LNCaP clone FGC (cell line): ENCODE measurements at regions not wholly inside any gene's neighbourhood (a gene's known extent, or its start where the extent isn't known, plus 50 kb on each side); places are given as distances from the start of the nearest gene placed in this dataset.

ENCODE experiments used
- DNase-seq: peaks from one replicate; pipeline ENCODE4 v3.0.0-alpha.2; 2011; ENCODE audit warnings: low read depth
- H3K4me3 ChIP-seq: 2 replicates; pipeline ENCODE4 v1.5.1; 2011; ENCODE audit warnings: mild to moderate bottlenecking, low read depth, low read length, control low read depth
- CTCF ChIP-seq: IDR thresholded peaks from 2 replicates; pipeline ENCODE4 v1.5.1; 2012; ENCODE audit warnings: mild to moderate bottlenecking; ENCODE audit not compliant: control insufficient read depth, insufficient read depth; ENCODE audit errors: extremely low read depth

DNA sequence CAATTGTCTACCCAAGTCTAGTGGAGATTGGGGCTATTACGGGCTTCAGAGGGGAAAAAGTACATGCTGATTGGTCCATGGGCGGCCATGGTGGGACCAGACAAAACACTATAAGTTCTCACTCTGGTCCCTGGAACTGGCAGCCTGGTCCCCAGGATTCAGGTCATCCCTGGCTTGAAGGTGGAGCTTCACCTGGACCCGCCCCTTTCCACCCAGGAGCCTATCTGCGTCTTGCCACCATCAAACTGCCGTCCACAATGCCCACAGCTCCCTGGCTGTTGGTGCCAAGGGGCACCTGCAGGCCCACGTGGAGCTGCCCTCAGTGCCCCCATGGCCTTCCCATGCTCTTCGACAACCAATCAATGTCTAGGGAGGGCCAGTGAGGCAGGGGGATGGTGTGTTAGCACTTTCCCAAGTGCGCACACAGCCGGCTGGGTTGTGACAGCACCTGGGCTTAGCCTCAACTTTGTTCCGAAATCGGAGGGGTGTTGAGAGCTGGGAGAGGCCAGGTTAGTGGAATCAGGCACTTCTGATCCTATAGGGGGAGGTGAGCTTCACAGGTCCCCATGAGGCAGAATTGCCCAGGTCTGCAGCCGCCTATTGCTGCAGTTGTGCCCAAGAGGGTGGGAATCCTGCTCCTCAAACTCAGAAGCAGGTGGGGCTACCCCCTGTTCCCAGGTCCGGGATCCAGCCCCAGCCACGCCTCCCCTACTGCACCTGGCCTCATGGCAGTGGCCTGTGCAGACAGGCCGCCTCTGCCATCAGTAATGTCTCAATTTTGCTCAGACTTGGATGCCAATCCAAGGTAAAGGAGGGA, 1369.4 kb upstream of the PRMT6 start:
- TF ChIP-seq CTCF: no peak
- no peak for DNase-seq
- no peak overlapping the region for H3K4me3 ChIP-seq

- no peak overlapping the region for H3K4me3 ChIP-seq
- no peak for DNase-seq
- no peak for TF ChIP-seq CTCF
Measured at GRCh38 chr1:105700723-105701122, 1355.8 kb upstream of the PRMT6 start.

DNA sequence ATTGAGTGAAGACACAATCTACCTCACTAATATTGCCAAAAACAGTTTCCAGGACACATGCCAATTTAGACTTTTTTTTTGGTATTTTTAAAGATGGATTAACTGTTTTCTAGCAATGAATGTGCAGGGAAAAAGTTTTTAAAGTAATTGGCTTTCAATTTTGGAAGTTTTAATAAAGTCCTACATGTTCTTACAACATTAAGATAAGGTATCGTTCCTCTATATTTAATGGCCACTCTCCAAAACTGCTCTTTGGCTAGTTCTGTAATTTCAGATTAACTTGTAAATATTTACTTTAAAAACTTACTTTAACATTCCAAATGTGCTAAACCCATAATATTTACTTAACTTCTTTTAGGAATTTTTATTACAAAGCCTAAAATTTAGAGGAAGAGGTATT, 1332.2 kb upstream of the PRMT6 start:
- TF ChIP-seq CTCF: no peak
- H3K4me3 ChIP-seq: no peak overlapping the region
- DNase-seq: peak; percentile 51

GRCh38 chr1:105730701-105731100, 1325.8 kb upstream of the PRMT6 start:
- H3K4me3 ChIP-seq: no peak overlapping the region
- no peak for TF ChIP-seq CTCF
- no peak for DNase-seq

DNA sequence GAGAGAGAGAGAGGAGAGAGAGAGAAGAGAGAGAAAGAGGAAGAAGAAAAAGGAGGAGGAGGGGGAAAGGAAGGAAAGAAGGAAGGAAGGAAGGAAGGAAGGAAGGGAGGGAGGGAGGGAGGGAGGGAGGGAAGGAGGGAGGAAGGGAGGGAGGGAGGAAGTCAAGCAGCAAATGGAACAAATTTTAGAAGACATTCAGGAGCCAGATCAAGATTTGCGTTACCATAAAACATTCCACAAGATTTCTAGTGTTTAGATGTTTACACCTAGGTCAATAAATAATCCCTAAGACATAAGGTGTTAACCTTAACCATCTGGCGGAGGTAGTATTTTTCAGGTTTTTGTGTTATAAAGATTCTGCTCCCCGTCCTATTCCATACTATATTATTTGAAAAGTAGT, 1320.1 kb upstream of the PRMT6 start:
- no peak for TF ChIP-seq CTCF
- no peak overlapping the region for H3K4me3 ChIP-seq
- DNase-seq: no peak

GRCh38 chr1:105779727-105780126, 1276.7 kb upstream of the PRMT6 start:
- no peak for DNase-seq
- H3K4me3 ChIP-seq: no peak overlapping the region
- no peak for TF ChIP-seq CTCF

DNA sequence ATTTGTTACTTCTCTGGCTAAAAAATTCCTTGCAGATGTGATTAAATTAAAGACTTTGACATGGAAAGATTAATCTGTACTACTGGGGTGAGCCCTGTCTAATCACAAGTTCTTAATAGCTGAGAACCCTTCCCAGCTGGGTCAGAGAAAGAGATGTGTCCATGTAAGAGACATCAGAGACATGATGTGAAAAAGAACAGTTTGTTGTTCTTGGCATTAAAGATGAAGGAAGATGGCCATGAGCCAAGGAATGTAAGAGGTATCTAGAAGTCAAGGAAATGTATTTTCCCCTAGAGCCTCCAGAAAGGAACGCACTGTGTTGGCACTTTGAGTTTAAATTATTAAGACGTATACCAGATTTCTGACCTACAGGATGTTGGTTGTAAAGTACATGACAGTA, 1271.5 kb upstream of the PRMT6 start:
- DNase-seq: no peak
- TF ChIP-seq CTCF: no peak
- no peak overlapping the region for H3K4me3 ChIP-seq
